ENCODE measurements at regions not wholly inside any gene's neighbourhood (a gene's known extent, or its start where the extent isn't known, plus 50 kb on each side); places are given as distances from the start of the nearest gene placed in this dataset.
"Not testable (repeated sequence)": the region's sequence is repeated elsewhere in the genome, so short reads cannot be mapped to it uniquely, and the experiment has no call there.

- no peak overlapping the region for H3K27ac ChIP-seq (ENCODE audit: insufficient read depth, low read length, poor library complexity, severe bottlenecking)
- no peak overlapping the region for H3K4me3 ChIP-seq (ENCODE audit: low read depth, low read length)
- no peak for DNase-seq
- no peaks in the 10 kb centered on the region for H3K36me3 ChIP-seq (ENCODE audit: control insufficient read depth, insufficient read depth, low read length)
- Mint-ChIP-seq H3K4me1 (no peaks in the 10 kb centered on the region), H3K27ac (no peak overlapping the region), H3K9me3 (peaks cover 0 to 13% (median 5%) of the 10 kb centered on the region in 7 donors), H3K36me3 (no peaks in the 10 kb centered on the region), H3K4me3 (no peak overlapping the region), H3K27me3 (no peaks in the 10 kb centered on the region)
- H3K9me3 ChIP-seq (ENCODE audit: control insufficient read depth in 2 of 2, low read length in 2 of 2): peaks cover 0 to 5% of the 10 kb centered on the region in 2 experiments
- no peaks in the 10 kb centered on the region for H3K4me1 ChIP-seq (ENCODE audit: control insufficient read depth, insufficient read depth, low read length, poor library complexity, severe bottlenecking)
- no peaks in the 10 kb centered on the region for H3K27me3 ChIP-seq (ENCODE audit: control insufficient read depth, insufficient read depth, low read length)
- no peak for ATAC-seq (ENCODE audit: low read depth in 2 of 2)
Measured at GRCh38 chr5:166726406-166726805, 1565.0 kb upstream of the WWC1 start.

GRCh38 chr5:166742951-166743350, 1548.5 kb upstream of the WWC1 start:
- not testable (repeated sequence) for H3K4me3 ChIP-seq (ENCODE audit: low read depth, low read length); DNase-seq; H3K4me1 Mint-ChIP-seq; ATAC-seq (ENCODE audit: low read depth in 2 of 2); H3K4me3 Mint-ChIP-seq; H3K4me1 ChIP-seq (ENCODE audit: control insufficient read depth, insufficient read depth, low read length, poor library complexity, severe bottlenecking); H3K9me3 ChIP-seq (ENCODE audit: control insufficient read depth in 2 of 2, low read length in 2 of 2); H3K36me3 Mint-ChIP-seq; H3K27ac ChIP-seq (ENCODE audit: insufficient read depth, low read length, poor library complexity, severe bottlenecking); H3K27me3 ChIP-seq (ENCODE audit: control insufficient read depth, insufficient read depth, low read length); H3K27ac Mint-ChIP-seq; H3K27me3 Mint-ChIP-seq; H3K36me3 ChIP-seq (ENCODE audit: control insufficient read depth, insufficient read depth, low read length)
- H3K9me3 Mint-ChIP-seq: peaks cover 2 to 39% (median 13%) of the 10 kb centered on the region in 7 donors

- Histone ChIP-seq H3K27me3 (ENCODE audit: control insufficient read depth, insufficient read depth, low read length) (no peaks in the 10 kb centered on the region), H3K9me3 (ENCODE audit: control insufficient read depth in 2 of 2, low read length in 2 of 2) (peaks cover 0 to 4% of the 10 kb centered on the region in 2 experiments), H3K27ac (ENCODE audit: insufficient read depth, low read length, poor library complexity, severe bottlenecking) (no peak overlapping the region), H3K4me1 (ENCODE audit: control insufficient read depth, insufficient read depth, low read length, poor library complexity, severe bottlenecking) (no peaks in the 10 kb centered on the region), H3K36me3 (ENCODE audit: control insufficient read depth, insufficient read depth, low read length) (no peaks in the 10 kb centered on the region), H3K4me3 (ENCODE audit: low read depth, low read length) (no peak overlapping the region)
- Mint-ChIP-seq H3K4me1 (no peaks in the 10 kb centered on the region), H3K4me3 (no peak overlapping the region), H3K27me3 (no peaks in the 10 kb centered on the region), H3K9me3 (peaks cover 0 to 31% (median 7%) of the 10 kb centered on the region in 7 donors), H3K27ac (no peak overlapping the region), H3K36me3 (no peaks in the 10 kb centered on the region)
- ATAC-seq (ENCODE audit: low read depth in 2 of 2): no peak
- no peak for DNase-seq
Measured at GRCh38 chr5:166746506-166746905, 1544.9 kb upstream of the WWC1 start.

GRCh38 chr5:166750376-166750775, 1541.1 kb upstream of the WWC1 start:
- Mint-ChIP-seq H3K4me1 (no peaks in the 10 kb centered on the region), H3K4me3 (no peak overlapping the region), H3K9me3 (peaks cover 0 to 12% (median 5%) of the 10 kb centered on the region in 7 donors), H3K27ac (no peak overlapping the region), H3K36me3 (no peaks in the 10 kb centered on the region), H3K27me3 (no peaks in the 10 kb centered on the region)
- DNase-seq: no peak
- Histone ChIP-seq H3K9me3 (ENCODE audit: control insufficient read depth in 2 of 2, low read length in 2 of 2) (peaks cover 0 to 4% of the 10 kb centered on the region in 2 experiments), H3K36me3 (ENCODE audit: control insufficient read depth, insufficient read depth, low read length) (no peaks in the 10 kb centered on the region), H3K4me1 (ENCODE audit: control insufficient read depth, insufficient read depth, low read length, poor library complexity, severe bottlenecking) (no peaks in the 10 kb centered on the region), H3K4me3 (ENCODE audit: low read depth, low read length) (no peak overlapping the region), H3K27me3 (ENCODE audit: control insufficient read depth, insufficient read depth, low read length) (no peaks in the 10 kb centered on the region), H3K27ac (ENCODE audit: insufficient read depth, low read length, poor library complexity, severe bottlenecking) (no peak overlapping the region)
- ATAC-seq (ENCODE audit: low read depth in 2 of 2): no peak

- no peak overlapping the region for H3K27ac ChIP-seq (ENCODE audit: insufficient read depth, low read length, poor library complexity, severe bottlenecking)
- no peaks in the 10 kb centered on the region for H3K4me1 Mint-ChIP-seq
Measured at GRCh38 chr5:166758151-166758550, 1533.3 kb upstream of the WWC1 start.

GRCh38 chr5:166767858-166768257, 1523.6 kb upstream of the WWC1 start:
- no peak overlapping the region for H3K4me3 Mint-ChIP-seq
- H3K27me3 Mint-ChIP-seq: no peaks in the 10 kb centered on the region

More at GRCh38 chr5:166758151-166758550, 1533.3 kb upstream of the WWC1 start:
- H3K4me3 Mint-ChIP-seq: no peak overlapping the region
- no peaks in the 10 kb centered on the region for H3K27me3 ChIP-seq (ENCODE audit: control insufficient read depth, insufficient read depth, low read length)
- no peak for DNase-seq
- H3K9me3 ChIP-seq (ENCODE audit: control insufficient read depth in 2 of 2, low read length in 2 of 2): no peaks in the 10 kb centered on the region
- no peak overlapping the region for H3K27ac Mint-ChIP-seq
- no peak overlapping the region for H3K4me3 ChIP-seq (ENCODE audit: low read depth, low read length)
- H3K9me3 Mint-ChIP-seq: peaks cover 0 to 16% (median 10%) of the 10 kb centered on the region in 7 donors
- H3K36me3 Mint-ChIP-seq: no peaks in the 10 kb centered on the region
- no peaks in the 10 kb centered on the region for H3K27me3 Mint-ChIP-seq
- no peaks in the 10 kb centered on the region for H3K36me3 ChIP-seq (ENCODE audit: control insufficient read depth, insufficient read depth, low read length)
- no peak for ATAC-seq (ENCODE audit: low read depth in 2 of 2)
- H3K4me1 ChIP-seq (ENCODE audit: control insufficient read depth, insufficient read depth, low read length, poor library complexity, severe bottlenecking): no peaks in the 10 kb centered on the region

GRCh38 chr5:166768536-166768935, 1522.9 kb upstream of the WWC1 start:
- Mint-ChIP-seq H3K9me3 (peaks cover 0 to 31% (median 4%) of the 10 kb centered on the region in 7 donors), H3K4me3 (no peak overlapping the region), H3K36me3 (no peaks in the 10 kb centered on the region), H3K27ac (no peak overlapping the region), H3K27me3 (no peaks in the 10 kb centered on the region), H3K4me1 (no peaks in the 10 kb centered on the region)
- no peak overlapping the region for H3K27ac ChIP-seq (ENCODE audit: insufficient read depth, low read length, poor library complexity, severe bottlenecking)
- ATAC-seq (ENCODE audit: low read depth in 2 of 2) (no peak), DNase-seq (no peak)
- H3K27me3 ChIP-seq (ENCODE audit: control insufficient read depth, insufficient read depth, low read length): no peaks in the 10 kb centered on the region
- peaks cover 0 to 13% of the 10 kb centered on the region in 2 experiments for H3K9me3 ChIP-seq (ENCODE audit: control insufficient read depth in 2 of 2, low read length in 2 of 2)
- H3K4me1 ChIP-seq (ENCODE audit: control insufficient read depth, insufficient read depth, low read length, poor library complexity, severe bottlenecking): no peaks in the 10 kb centered on the region
- no peak overlapping the region for H3K4me3 ChIP-seq (ENCODE audit: low read depth, low read length)
- H3K36me3 ChIP-seq (ENCODE audit: control insufficient read depth, insufficient read depth, low read length): no peaks in the 10 kb centered on the region

More at GRCh38 chr5:166767858-166768257, 1523.6 kb upstream of the WWC1 start:
- no peaks in the 10 kb centered on the region for H3K4me1 ChIP-seq (ENCODE audit: control insufficient read depth, insufficient read depth, low read length, poor library complexity, severe bottlenecking)
- no peak for DNase-seq
- Mint-ChIP-seq H3K36me3 (no peaks in the 10 kb centered on the region), H3K27ac (no peak overlapping the region), H3K9me3 (peaks cover 0 to 31% (median 4%) of the 10 kb centered on the region in 7 donors), H3K4me1 (no peaks in the 10 kb centered on the region)
- H3K36me3 ChIP-seq (ENCODE audit: control insufficient read depth, insufficient read depth, low read length): no peaks in the 10 kb centered on the region
- H3K9me3 ChIP-seq (ENCODE audit: control insufficient read depth in 2 of 2, low read length in 2 of 2): peaks cover 0 to 13% of the 10 kb centered on the region in 2 experiments
- no peak for ATAC-seq (ENCODE audit: low read depth in 2 of 2)
- no peak overlapping the region for H3K4me3 ChIP-seq (ENCODE audit: low read depth, low read length)
- H3K27ac ChIP-seq (ENCODE audit: insufficient read depth, low read length, poor library complexity, severe bottlenecking): no peak overlapping the region
- no peaks in the 10 kb centered on the region for H3K27me3 ChIP-seq (ENCODE audit: control insufficient read depth, insufficient read depth, low read length)

GRCh38 chr5:166772770-166773169, 1518.7 kb upstream of the WWC1 start:
- H3K9me3 Mint-ChIP-seq: peaks cover 0 to 20% (median 1%) of the 10 kb centered on the region in 7 donors
- no peak for ATAC-seq (ENCODE audit: low read depth in 2 of 2)
- H3K9me3 ChIP-seq (ENCODE audit: control insufficient read depth in 2 of 2, low read length in 2 of 2): peaks cover 0 to 5% of the 10 kb centered on the region in 2 experiments
- no peaks in the 10 kb centered on the region for H3K36me3 ChIP-seq (ENCODE audit: control insufficient read depth, insufficient read depth, low read length)
- H3K4me3 Mint-ChIP-seq: no peak overlapping the region
- H3K27ac Mint-ChIP-seq: no peak overlapping the region
- no peaks in the 10 kb centered on the region for H3K27me3 Mint-ChIP-seq
- H3K27me3 ChIP-seq (ENCODE audit: control insufficient read depth, insufficient read depth, low read length): no peaks in the 10 kb centered on the region
- no peak overlapping the region for H3K4me3 ChIP-seq (ENCODE audit: low read depth, low read length)
- no peaks in the 10 kb centered on the region for H3K4me1 Mint-ChIP-seq
- H3K4me1 ChIP-seq (ENCODE audit: control insufficient read depth, insufficient read depth, low read length, poor library complexity, severe bottlenecking): no peaks in the 10 kb centered on the region
- DNase-seq: no peak
- H3K27ac ChIP-seq (ENCODE audit: insufficient read depth, low read length, poor library complexity, severe bottlenecking): no peak overlapping the region
- no peaks in the 10 kb centered on the region for H3K36me3 Mint-ChIP-seq
